HG03025 (cell line): ENCODE measurements at regions not wholly inside any gene's neighbourhood (a gene's known extent, or its start where the extent isn't known, plus 50 kb on each side); places are given as distances from the start of the nearest gene placed in this dataset.
"Not testable (repeated sequence)": the region's sequence is repeated elsewhere in the genome, so short reads cannot be mapped to it uniquely, and the experiment has no call there.

Source experiments
- ATAC-seq: cut with Tn5 transposase; IDR thresholded peaks from one replicate; pipeline ENCODE4 v1.9.1; 2021; ENCODE audit warnings: mild to moderate bottlenecking, moderate library complexity; ENCODE audit not compliant: unreplicated experiment, low FRiP score

DNA sequence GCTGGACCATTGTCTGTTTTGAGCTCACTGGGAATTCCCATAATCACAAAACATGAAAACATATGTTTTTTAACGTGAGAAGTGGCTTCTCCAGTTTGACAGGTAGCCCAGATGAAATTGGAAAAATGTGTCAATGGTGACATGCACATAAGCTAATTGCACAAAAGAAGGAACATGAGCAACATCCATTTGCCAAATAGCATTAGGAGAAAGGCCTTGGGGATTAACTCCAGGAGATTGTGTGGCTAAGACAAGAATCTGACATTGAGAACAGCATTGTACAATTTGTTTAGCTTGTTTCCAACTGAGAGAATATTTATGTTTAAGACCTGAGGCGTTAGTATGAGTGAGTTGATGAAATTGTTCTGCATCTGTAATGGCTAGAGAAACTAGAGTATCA, 147.0 kb upstream of the API5 start:
- ATAC-seq: no peak

DNA sequence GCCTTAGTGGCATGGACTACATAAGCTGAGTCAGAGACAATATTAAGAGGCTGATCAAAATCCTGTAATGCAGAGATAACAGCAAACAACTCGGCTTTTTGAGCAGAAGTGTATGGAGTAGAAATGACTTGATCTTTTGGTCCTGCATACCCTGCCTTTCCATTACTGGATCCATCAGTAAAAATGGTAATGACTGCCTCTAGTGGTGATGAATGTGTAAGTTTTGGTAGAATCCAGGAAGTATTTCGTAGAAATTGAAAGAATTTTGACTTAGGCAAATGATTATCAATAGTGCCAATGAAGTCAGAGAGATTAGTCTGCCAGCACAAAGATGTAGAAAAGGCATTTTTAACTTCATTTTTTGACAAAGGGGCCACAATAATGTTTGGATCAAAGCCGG, 146.4 kb upstream of the API5 start:
- not testable (repeated sequence) for ATAC-seq

DNA sequence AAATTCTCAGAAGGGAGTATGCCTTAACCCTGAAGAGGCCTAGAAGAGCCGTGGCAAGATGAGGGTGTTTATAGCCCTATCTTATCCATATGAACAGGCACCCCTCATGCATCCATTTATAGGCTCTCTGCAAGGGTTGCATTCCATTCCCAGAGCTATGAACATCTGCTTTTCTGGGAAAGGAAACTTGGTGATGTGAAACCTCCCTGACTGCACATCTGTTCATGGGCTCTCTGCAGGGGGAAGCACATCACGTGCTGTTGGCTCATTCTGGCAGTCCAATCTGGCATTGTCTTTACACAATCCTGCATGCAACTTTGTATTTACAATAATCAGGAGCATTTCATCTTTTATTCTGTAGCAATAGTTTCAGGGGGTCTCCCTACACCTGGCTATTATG, 143.6 kb upstream of the API5 start:
- ATAC-seq: not testable (repeated sequence)

DNA sequence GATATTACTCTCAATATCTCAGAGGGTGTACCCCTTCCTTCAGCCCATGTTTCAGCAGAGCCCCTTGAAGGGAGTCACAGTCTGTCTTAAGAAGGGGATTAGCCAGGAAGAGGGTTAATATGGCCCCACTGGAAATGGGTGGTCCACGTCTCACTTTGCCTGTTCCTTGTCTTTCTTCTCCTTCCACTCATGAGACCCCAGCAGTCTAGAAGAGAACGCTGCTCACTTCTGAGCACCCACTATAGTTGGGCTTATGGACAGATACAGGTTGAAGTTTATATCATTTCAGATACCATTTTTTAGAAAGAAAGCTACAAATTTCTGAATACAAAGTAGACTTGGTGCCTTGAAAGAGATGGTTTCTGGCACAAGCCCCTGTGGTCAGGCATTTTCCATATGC, 139.3 kb upstream of the API5 start:
- ATAC-seq: no peak

DNA sequence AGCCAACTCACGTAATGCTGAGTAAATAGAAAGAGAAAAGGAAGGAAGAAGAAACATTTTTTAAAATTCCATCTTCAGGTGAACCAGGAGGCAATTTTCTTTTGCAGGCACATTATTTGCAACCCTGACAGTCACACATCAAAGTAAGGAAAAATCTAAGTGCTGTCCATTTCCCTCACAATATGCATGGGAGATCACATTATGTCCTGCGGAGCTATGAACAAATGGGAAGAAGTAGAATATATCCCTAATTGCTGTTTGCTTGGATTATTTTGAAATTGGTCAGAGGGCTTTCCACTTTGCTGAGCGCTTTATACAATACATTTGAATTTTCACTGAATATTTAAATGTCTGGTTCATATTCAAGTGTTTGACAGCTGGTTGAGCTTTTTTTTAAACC, 133.8 kb upstream of the API5 start:
- no peak for ATAC-seq

DNA sequence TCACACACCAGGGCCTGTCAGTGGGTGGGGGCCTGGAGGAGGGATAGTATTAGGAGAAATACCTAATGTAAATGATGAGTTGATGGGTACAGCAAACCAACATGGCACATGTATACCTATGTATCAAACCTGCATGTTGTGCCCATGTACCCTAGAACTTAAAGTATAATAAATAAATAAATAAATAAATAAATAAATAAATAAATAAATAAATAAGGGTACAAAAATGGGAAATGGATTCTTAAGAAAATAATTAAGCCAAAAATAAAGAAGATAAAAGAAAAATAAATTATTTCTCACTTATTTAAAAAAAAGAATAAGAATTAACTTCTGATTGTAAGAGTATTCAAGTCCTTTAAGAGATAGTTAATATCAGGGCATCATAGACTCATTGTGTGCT, 117.3 kb upstream of the API5 start:
- ATAC-seq: not testable (repeated sequence)

DNA sequence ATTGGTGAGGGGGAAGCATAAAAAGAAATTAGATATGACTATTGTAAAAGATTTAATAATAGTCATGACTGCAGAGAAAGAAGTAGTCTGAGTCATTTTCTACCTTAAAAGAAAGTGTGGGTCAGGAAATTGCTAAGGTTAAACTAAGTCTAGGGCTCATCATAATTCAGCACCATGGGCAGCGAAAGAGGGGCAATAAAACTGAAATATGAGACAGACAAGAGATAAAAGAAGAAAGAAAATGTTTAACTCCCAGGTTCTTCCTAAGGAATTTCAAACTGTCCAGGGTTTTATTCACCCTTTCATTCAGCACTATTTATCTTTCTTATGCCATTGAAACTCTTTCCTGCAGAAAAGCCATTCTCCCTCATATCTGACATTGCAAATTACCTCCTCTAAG, 114.4 kb upstream of the API5 start:
- ATAC-seq: no peak

DNA sequence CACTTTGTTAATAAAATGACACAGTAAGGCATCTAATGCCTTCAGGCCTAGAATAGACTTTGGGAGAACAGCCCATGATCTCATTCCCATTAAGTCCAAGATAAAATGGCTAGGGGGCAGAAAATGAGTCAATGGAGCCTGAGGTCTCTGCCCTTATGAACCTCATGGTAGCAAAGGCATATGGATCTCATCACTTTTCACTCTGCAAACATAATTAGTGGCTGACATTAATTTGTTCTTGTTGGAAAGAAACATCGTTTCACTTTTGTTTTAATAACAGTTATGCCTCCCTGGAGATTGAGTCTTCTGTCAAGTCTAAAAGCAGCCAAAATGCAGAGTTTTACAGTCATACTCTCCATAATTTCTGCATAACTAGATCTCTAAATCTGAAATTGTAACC, 111.8 kb upstream of the API5 start:
- no peak for ATAC-seq

DNA sequence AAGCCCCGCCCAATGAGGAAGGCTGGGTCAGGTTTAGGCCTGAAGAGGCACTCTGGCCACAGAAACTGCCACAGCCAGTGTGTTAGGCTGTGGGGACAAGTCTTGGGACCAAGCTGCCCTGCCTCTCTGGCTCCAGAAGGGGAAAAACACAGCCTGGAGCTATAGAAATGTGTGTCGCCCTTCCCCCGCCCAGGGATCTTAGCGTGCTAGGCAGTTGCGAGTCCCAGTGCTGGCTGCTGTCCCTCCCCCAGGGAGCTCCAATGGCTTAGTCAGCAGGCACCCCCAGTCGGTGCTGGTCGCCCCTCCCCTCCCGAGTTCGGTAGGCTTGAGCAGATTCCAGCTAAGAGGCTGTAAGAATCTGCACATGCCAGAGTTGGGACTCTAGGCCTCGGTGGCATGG, 99.5 kb upstream of the API5 start:
- no peak for ATAC-seq

DNA sequence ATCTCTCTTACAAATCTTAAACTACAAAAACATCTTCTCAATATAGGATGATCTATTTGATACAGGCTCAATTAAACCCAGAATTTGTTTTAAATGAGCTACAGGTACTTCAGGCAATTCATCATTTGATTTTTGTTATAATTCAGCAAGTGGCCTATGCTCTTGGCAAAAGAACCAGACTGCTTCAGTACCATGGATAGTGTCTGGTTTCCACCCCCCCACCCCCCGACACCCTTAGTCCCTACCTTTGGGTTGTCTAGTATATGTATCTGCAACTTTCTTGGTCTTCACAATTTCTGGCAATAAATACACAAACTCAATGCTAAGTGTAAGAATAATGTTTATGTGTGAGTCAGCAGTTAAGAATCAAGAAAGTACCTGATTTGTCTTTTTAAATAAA, 97.3 kb upstream of the API5 start:
- no peak for ATAC-seq

DNA sequence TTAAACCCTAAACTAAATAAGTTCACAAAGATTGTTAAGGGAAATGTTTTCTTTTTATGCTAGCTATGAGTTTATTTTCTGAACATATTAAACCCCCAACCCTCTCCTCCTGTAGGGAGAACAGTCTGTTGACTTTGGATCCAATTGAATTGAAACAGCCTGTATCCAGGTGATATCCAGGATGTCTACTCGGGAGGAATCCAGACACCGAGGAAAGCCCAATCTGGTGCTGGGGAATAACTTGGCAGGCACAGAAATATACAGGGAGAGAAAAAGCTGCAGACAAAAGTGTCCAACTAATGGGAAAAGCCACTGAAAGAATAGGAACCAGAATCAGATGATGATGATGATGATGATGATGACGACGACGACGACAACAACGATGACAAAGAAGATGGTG, 93.9 kb upstream of the API5 start:
- ATAC-seq: no peak

DNA sequence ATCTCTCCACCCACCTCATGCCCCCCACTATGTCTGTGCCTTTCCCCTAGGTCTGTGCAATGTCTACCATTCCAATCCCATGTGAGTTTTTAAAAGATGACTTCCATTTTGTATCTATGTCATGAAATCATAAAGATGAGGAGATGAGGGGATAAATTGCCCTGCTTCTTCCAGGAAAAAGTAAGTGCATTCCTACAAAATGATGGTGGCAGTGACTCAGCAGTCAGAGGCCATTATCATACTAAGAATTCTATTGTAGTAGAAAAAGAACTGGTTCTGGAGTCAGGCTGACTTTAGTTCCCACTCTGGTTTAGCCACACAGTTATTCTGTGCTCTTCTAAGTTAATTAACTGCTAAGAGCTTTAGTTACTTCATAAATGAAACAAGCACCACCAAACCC, 89.6 kb upstream of the API5 start:
- ATAC-seq: no peak

DNA sequence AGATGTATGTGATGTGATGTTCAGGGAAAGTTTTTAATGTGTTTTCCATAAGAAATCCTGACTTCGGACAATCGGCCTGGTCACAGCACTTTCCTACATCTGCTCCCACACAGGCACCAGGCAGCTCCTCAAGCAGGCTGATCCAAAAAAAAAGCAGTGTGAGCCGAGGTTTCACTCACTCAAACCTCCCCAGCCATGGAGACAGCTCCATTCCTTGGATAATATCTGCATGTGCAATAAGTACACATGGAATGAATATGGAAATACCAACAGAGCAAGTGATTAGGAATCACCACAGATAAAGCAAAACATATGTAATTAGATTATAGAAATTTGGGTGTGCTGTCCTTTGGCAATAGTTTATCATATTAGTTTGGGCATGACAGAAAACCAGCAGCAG, 88.8 kb upstream of the API5 start:
- no peak for ATAC-seq

DNA sequence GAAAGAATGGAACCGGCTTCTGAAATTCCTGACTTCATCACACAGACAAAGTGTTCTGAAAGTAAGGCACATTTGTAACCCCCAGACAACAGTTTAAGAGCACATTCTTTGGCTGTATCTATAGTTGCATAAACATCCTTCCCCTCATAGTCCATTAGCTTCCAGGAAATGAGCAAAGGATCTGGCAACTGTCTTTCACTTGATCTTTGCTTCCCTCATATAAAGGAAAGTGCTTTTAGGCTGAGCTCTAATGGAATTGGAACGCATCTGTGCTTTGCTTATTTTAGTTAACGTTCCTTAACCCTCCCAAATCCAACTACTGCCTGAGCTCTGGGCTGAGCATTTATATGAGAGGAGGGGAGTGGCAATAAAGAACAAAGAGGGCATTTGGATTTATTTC, 76.9 kb upstream of the API5 start:
- no peak for ATAC-seq

DNA sequence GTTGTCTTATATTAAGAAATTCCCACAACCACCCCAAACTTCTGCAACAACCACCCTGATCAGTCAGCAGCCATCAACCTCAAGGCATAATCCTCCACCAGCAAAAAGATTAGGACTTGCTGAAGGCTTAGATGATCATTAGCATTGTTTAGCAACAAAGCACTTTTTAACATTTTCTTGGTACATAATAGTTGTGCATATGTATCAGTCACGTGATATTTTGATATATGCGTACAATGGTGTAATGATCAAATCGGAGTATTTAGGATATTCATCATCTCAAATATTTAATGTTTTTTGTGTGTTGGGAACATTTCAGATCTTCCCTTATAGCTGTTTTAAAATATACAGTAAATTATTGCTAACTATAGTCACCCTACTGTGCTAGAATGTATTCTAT, 73.5 kb upstream of the API5 start:
- ATAC-seq: no peak

DNA sequence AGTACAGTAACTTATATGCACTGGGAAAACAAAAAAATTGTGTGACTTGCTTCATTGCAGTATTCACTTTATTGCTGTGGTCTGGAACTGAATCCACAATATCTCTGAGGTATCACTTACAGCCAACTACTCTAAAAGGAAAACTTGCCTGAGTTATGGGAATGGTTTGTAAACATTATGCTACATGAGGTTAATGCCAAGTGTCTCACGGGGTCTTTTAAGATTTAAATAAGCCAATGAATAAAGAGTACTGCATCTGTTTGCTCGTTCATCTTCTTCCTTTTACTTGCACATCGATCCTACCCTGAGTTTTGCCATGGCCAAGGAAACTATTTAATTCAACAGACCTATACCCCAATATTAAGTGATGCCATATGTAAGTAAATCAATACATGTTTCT, 72.0 kb upstream of the API5 start:
- no peak for ATAC-seq

DNA sequence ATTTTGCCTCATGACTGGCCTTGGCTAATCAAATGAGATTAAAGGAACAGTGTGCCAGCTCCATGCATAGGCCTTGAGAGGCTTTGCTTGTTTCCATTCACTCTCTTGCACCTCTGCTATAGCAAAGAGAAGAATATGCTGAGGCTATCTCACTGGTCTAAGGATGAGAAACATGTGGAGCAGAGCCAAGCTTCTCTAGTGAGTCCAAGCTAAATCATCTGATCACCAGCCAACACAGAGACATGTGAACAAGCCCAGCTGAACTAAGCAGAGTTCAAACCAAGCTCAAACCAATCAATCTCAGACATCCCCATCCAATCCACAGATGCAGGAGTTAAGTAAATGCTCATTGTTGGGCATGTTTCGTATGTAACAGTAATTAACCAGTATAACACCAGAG, 69.4 kb upstream of the API5 start:
- ATAC-seq: no peak

DNA sequence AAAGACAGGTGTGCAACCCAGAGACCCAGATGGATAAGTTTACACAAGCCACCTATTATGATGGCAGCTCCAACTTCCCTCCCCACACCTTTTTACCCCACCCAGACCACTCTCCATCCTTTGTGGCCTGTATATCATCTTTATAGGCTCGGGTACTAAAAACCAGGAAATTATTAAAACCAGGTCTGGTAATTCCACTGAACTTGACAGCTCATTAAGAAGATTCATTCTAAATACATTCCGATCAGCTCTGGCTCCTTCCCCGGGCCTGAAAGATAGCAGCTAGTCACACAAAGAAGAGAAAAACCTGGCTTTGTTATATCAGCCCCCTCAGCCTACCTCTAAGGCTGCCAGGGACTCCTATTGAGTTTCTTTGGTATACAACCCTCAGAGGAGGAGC, 67.9 kb upstream of the API5 start:
- ATAC-seq: no peak

DNA sequence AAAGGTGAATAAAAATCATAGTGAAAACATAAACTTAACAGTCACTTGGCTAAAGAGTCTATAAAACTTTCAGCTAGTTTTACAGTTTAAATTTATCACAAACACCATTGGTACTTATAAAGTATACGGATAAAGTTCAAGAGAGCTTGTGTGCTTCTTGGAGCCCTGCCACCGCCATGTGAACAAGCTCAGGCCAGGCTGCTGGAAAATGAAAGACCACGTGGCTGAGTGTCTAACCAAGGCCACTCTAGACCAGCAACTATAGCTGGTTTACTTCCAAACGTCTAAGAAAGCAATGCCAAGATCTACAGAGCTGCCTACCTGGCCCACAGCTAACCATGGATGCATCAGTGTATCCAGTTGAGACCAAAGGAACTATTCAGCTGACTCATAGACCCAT, 66.3 kb upstream of the API5 start:
- no peak for ATAC-seq

DNA sequence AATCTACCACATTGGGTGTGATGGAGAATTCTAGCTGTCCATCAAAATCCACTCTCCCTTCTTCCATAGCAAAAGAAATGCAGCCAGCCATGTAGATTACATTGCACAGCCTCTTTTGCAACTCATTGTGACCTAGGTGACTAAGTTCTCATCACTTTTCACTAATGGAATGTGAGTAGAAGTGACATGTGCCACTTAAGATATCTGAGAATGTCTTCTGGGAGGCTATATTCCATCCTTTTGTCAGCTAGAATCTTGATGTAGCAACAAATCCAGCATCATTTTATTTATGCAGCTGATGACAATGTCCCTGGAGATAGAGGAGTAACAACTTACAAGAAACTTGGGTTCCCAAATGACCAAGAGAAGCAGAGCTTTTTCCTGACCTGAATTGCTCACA, 61.5 kb upstream of the API5 start:
- no peak for ATAC-seq

DNA sequence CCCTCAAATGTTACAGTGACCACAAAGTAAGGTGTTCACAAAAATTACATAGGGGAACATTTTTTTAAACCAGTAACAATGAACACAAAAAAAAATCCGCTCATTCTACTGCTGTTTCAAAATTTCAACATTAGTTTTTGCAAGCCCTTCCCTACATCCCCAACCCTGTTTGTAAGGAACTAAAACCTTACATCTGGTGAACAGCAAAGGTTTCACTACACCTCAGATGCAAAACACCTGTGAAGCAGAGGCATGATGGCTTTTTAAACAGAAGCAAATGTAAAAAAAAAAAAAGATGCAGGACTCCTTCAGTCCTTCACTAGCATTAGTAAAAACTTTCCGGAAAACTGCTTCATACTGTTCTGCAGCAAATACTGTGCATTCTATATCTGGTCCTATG, 50.0 kb upstream of the API5 start:
- no peak for ATAC-seq
